DMS53 treated with DMSO at 0.1 percent for 48 hours (cell line): ENCODE measurements at regions not wholly inside any gene's neighbourhood (a gene's known extent, or its start where the extent isn't known, plus 50 kb on each side); places are given as distances from the start of the nearest gene placed in this dataset.
"Not testable (repeated sequence)": the region's sequence is repeated elsewhere in the genome, so short reads cannot be mapped to it uniquely, and the experiment has no call there.

Source experiments
- DNase-seq: peaks from one replicate; lab custom pipeline; 2025; ENCODE audit not compliant: unreplicated experiment; lab: John Stamatoyannopoulos, UW

DNA sequence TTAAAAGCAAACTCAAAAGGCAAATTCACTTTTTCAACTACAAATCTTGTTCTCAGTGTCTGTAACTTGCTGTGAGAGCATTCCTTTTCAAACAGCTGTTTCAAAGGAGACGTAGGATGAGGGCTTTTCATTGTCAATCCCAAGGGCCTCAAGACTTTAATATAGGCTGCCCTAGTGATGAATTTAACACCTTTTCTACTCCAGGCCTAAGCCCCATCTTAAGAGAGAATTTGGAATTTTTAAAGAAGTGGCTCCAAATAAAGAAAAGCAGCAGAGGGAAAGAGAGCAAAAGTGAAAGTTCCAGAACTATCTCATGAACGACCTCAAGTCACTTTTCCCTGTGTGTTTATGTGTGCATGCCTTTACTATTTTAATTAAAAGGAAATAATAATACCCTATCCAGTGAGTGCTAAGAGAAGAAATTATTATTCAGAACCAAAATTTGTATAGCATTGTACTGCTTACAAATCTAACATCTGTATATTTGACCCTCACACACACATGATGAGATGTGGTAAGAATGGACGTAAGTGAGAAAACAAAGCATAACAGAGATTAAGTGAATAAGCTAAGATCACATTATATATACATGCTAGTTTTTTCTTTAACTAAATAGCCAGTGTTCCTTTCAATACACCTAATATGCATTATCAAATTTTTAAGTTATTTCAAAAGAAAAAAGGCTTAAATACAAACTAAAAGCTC, 196.4 kb downstream of the VGLL3 start:
- no peak for DNase-seq

- no peak for DNase-seq
These were observed 197.2 kb downstream of the VGLL3 start for GRCh38 chr3:86793786-86794185.

DNA sequence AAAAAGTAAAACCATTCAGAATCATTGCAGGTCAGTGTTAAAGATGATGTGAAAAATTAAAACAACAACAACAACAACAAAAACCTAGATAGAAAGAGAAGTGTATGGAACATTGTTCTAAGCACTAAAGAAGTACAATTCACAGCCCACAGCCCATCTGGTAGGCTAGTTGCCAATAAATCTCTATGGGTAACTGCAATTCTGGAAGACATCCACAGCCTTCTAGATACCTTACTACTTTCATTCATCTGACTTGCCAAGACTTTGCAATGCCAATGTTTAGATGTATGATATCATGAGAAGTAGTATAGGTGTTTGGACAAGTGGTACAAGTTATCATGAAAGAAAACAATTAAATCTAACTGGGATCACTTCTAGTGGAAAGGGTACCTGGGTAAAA, 198.6 kb downstream of the VGLL3 start:
- DNase-seq: no peak

DNA sequence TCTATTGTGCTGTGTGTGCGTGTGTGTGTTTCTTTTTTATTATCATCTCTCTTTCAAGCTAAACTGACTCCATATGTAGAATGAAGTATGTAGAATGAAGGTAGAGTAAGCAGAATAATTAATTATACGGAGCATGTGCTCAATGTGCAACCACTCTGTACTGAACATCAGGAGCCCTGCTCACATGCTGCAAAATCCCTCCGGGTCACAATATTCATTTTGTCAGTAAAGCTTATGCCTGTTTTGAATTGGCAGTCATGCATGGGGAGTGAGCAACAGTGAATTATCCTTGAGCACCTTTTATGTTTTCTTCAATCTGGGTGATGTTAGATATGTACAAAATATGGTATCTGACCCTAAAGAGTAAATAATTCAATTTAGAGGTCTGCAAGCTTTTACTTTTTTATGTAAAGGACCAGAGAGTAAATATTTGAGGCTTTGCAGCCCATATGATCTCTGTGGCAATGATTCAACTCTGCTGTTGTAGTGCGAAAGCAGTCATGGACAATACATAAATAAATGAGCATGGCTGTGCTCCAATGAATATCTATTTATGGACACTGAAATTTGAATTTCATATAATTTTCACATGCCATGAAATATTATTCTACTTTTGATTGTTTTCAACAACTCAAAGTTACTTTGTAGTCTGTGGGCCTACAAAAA, 199.9 kb downstream of the VGLL3 start:
- DNase-seq: no peak

- DNase-seq: no peak
These were observed 202.6 kb downstream of the VGLL3 start for GRCh38 chr3:86788371-86788770.

- no peak for DNase-seq
These were observed 203.9 kb downstream of the VGLL3 start for GRCh38 chr3:86787091-86787490.

GRCh38 chr3:86785386-86785785, 205.6 kb downstream of the VGLL3 start:
- no peak for DNase-seq

GRCh38 chr3:86782866-86783265, 208.1 kb downstream of the VGLL3 start:
- no peak for DNase-seq

DNA sequence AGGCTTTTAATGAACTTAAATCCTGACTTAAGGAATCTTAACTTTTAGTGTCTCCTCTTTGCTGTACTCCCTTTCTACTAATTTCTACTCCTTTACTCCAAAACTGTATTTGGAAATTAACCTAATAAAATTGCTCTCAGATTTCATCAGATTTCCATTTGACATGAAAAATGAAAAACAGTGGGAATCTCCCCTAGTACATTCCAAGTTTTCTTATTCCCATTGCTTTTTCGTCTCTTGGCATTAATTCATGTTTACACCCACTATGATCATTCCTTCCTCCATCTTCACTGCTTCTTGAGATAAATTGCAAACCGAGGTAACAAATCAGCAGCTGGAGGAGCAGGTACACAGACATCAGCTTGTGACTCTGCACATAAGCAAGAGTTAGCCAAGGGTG, 208.7 kb downstream of the VGLL3 start:
- no peak for DNase-seq

- DNase-seq: peak; percentile 3
These were observed 216.8 kb downstream of the VGLL3 start for GRCh38 chr3:86774082-86774691.

DNA sequence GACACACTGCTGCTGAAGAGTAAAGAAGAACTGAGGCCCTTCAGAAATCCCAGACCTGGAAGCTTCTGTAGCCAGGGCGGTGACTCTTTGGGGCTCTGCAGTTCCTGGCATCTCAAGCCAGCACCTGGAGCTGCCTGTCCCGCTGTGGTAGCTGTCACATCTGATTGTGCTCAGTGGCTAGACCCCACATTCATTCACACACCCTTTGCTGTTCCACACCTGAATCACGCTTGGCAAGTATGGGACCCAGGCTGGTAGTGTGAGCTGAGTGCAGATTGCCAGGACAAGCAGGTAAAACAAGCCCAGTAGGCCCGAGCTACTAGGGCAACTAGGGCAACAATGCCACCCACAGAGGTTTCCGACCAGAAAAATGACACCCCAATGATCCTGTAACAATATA, 218.2 kb downstream of the VGLL3 start:
- DNase-seq: no peak

DNA sequence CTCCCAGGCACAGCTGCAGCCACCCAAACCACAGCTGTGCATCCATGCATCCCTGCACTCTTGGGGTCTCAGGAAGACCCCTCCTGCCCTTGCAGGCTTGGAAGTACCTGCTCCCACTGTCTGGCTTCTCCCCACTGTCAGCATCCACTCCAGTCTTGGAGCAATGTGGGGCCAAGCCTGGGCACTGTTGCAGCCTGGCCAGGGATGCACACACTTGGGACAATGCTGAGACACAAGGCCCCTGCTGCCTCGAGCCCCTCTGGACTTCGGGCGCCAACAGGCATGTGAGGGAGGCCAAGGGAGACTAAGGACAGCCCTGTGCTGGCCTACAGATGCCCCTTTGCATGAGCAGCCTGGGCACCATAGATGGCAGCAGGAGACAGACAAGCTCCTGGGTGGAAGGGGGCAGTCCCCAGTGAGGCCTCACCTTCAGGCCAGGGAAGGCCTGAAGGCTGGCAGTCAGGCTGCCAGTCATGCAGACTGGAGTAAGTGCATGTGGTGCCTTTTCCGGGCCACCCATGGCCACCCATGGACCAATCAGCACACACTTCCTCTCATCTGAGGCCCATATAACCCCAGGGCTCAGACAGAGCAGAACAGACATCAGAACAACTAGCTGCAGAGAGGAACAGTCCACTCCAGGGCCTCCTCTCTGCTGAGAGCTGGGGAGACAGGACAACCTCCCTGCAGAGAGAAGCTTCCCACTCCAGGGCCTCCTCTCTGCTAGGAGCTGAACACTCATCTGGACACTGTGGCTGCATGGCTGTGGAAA, 219.0 kb downstream of the VGLL3 start:
- DNase-seq: no peak

DNA sequence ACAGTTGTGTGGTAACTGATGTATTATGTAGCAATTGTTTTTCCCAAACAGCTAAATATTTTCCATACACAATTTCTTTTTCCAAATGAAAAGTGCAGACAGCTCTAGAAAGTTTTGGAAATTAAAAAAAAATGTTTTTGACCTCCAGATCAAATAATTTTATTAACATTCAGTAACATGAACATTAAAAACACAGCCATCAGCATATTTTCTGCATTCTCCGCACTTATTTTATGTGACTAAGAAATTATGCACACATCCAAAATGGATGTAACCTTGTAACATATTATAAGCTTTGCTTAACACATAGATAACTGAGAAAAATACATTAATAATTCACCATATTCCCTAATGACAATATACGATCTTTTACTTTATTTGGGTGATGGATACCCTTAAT, 224.6 kb downstream of the VGLL3 start:
- no peak for DNase-seq

- DNase-seq: not testable (repeated sequence)
These were observed 233.4 kb downstream of the VGLL3 start for GRCh38 chr3:86757322-86758179.

DNA sequence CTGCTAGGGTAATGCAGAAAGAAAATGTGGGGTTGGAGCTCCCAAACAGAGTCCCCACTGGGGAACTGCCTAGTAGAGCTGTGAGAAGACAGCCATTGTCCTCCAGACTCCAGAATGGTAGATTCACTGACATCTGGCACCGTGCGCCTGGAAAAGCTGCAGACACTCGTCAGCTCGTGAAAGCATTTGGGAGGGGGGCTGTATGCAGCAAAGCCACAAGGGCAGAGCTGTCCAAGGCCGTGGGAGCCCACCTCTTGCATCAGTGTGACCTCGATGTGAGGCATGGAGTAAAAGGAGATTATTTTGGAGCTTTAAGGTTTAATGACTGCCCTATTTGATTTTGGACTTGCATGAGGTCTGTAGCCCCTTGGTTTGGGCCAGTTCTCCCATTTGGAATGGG, 242.9 kb downstream of the VGLL3 start:
- DNase-seq: no peak

GRCh38 chr3:86744051-86744450, 246.9 kb downstream of the VGLL3 start:
- DNase-seq: no peak

GRCh38 chr3:86743233-86743632, 247.7 kb downstream of the VGLL3 start:
- DNase-seq: no peak

DNA sequence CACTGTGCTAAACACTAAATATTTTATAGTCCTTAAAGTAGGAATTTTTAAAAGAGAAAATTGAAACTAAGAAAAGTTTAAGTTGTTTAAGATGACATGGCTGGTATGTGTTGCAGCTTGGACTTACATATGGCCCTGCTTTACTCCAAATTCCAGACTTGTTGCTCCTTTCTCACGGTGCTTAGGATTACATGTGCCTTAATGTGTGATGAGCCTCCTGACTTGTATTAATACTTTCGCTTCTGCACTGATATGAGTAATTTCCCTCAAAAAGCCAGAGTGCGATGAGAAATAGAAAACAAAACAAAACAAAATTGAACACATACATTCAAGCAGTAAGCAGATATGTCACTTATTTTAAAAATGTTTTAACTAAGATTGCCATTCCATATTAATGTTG, 250.2 kb downstream of the VGLL3 start:
- no peak for DNase-seq

- no peak for DNase-seq
These were observed 251.7 kb downstream of the VGLL3 start for GRCh38 chr3:86739244-86739643.

- no peak for DNase-seq
These were observed 252.3 kb downstream of the VGLL3 start for GRCh38 chr3:86738684-86739083.

- no peak for DNase-seq
These were observed 253.4 kb downstream of the VGLL3 start for GRCh38 chr3:86737517-86737916.
